ENCODE measurements at regions not wholly inside any gene's neighbourhood (a gene's known extent, or its start where the extent isn't known, plus 50 kb on each side); places are given as distances from the start of the nearest gene placed in this dataset.

DNA sequence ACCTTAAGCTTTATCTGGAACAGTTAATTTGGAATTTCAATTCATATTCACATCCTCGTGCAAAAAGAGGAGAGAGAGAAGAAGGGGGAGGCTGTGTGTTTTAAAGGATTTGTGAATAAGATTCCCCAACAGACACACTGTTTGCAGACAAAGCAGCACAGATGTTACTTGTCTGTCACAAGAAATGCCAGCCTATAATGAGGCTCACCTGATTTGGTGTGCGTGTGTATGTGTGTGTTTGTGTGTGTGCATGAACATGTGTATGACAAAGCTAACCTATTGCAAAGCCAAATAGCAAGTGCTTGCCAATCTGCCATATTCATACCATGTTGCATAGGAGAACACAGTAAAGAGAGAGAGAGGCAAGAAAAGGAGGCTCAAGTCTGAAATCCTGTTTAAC lies 361.6 kb upstream of the NOVA1 start:
- no peak overlapping the region for H3K27ac ChIP-seq
- no peak for TF ChIP-seq Cebpa-rat (IDR thresholded peaks at IDR 0.05)
- no peaks in the 10 kb centered on the region for H3K36me3 ChIP-seq
- no peaks in the 10 kb centered on the region for H3K27me3 ChIP-seq
- no peak overlapping the region for H3K4me2 ChIP-seq
- no peaks in the 10 kb centered on the region for H3K9me3 ChIP-seq (replicated peaks in 1 of 11)
- peaks cover 0 to 7% (median 0%) of the 10 kb centered on the region in 10 experiments; a peak in 1 of 20 replicates for H3K4me1 ChIP-seq
- H4K20me1 ChIP-seq: no peaks in the 10 kb centered on the region
- no peak overlapping the region for H3K4me3 ChIP-seq
- no peak overlapping the region for H3K9ac ChIP-seq

DNA sequence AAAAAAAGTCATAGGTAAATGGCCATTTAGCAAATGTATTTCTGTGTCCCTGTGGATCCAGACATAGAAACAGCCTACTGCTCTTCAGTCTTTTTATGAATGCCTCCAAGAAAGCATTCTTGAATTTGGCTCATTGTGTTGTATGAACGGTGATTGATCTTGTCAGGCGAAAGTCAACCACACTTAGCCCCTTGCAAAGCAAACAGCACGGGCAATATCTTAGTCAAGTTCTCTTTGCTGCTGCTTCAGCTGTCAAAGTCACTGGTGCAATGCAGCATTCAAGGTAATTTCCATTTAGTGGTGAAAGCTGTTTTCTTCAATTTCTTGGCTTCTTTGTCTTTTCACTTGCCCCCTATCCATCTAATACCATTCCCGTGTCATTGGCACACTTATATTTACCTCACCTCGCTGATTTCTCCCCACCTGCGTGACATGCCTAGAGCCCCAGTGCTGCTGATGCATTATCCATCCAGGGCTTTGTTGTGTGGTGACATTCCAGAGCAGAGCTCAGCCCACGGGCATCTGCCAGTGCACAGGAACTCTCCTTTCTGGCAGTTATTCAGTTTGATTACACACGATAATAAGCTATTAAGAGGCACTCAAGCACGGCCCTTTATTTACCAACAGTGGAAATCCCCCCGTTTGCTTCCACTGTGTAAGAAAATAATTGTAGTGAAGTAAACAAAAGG lies 362.3 kb upstream of the NOVA1 start:
- no peaks in the 10 kb centered on the region for H3K9me3 ChIP-seq (replicated peaks in 1 of 11)
- no peak for TF ChIP-seq Cebpa-rat (IDR thresholded peaks at IDR 0.05)
- no peaks in the 10 kb centered on the region for H3K36me3 ChIP-seq
- H3K27me3 ChIP-seq: no peaks in the 10 kb centered on the region
- H3K4me2 ChIP-seq: no peak overlapping the region
- H3K4me3 ChIP-seq: no peak overlapping the region
- no peaks in the 10 kb centered on the region for H4K20me1 ChIP-seq
- H3K9ac ChIP-seq: no peak overlapping the region
- no peak overlapping the region for H3K27ac ChIP-seq
- H3K4me1 ChIP-seq: peaks cover 0 to 7% (median 0%) of the 10 kb centered on the region in 10 experiments; a peak in 1 of 20 replicates

DNA sequence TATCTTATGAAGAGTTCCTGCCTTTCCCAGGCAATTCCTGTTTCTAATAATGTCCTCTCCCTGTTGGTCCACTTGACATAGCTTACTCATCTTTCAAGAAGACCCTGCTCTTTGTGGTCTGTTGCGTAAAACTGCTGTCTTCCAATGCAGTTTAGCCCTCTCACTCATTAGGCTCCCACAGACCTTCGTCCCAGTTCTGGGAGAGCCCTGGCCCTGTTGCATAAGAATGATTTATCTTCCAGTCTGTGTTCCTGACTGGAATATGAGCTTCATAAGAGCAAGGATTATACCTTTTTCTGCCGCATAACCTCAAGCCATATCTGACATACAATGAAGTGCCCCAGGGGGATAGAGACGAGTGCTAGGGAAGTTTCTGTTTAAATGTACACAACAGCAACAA lies 365.9 kb upstream of the NOVA1 start:
- H3K27ac ChIP-seq: no peak overlapping the region
- no peak overlapping the region for H3K4me3 ChIP-seq
- no peak for TF ChIP-seq Cebpa-rat (IDR thresholded peaks at IDR 0.05)
- no peak overlapping the region for H3K9ac ChIP-seq
- no peaks in the 10 kb centered on the region for H3K9me3 ChIP-seq (replicated peaks in 1 of 11)
- H3K4me1 ChIP-seq: peaks cover 0 to 7% (median 0%) of the 10 kb centered on the region in 10 experiments; a peak in 1 of 20 replicates
- H3K27me3 ChIP-seq: no peaks in the 10 kb centered on the region
- peak overlapping the region in 5 of 11 experiments; percentile 6 to 46 (median 17); a peak in 5 of 22 replicates for H3K4me2 ChIP-seq
- no peaks in the 10 kb centered on the region for H4K20me1 ChIP-seq
- no peaks in the 10 kb centered on the region for H3K36me3 ChIP-seq

DNA sequence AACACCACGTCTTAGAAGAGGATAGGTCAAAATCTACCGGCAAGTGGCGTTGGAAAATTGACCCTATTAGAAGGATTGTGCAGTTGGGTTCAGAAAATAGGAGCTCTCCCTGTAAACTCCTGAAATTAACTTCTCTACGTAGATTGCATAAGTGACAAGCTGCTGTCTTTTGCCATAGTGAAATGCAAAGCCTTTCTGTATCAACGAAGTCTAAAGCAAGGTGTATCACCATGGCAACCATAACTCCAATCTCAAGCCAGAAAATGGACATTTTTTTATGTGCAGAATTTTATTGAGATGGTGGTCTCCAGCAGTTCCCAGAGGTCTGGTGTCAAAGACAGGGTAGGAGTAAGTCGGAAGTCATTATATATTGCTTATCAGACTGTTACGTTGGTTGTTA lies 367.7 kb upstream of the NOVA1 start:
- Histone ChIP-seq H3K27ac (no peak overlapping the region), H3K9me3 (replicated peaks in 1 of 11) (no peaks in the 10 kb centered on the region), H3K27me3 (no peaks in the 10 kb centered on the region), H3K36me3 (no peaks in the 10 kb centered on the region), H3K4me2 (no peak overlapping the region), H4K20me1 (no peaks in the 10 kb centered on the region), H3K4me3 (no peak overlapping the region), H3K9ac (no peak overlapping the region), H3K4me1 (peaks cover 0 to 7% (median 0%) of the 10 kb centered on the region in 10 experiments; a peak in 1 of 20 replicates)
- TF ChIP-seq Cebpa-rat (IDR thresholded peaks at IDR 0.05): no peak

- Histone ChIP-seq H3K27me3 (no peaks in the 10 kb centered on the region), H3K4me3 (no peak overlapping the region), H4K20me1 (no peaks in the 10 kb centered on the region), H3K27ac (no peak overlapping the region), H3K4me1 (peaks cover 0 to 7% (median 0%) of the 10 kb centered on the region in 10 experiments; a peak in 1 of 20 replicates), H3K9me3 (replicated peaks in 1 of 11) (no peaks in the 10 kb centered on the region), H3K4me2 (no peak overlapping the region), H3K9ac (no peak overlapping the region), H3K36me3 (no peaks in the 10 kb centered on the region)
- TF ChIP-seq Cebpa-rat (IDR thresholded peaks at IDR 0.05): no peak
Observed at GRCh38 chr14:26966908-26967307, 369.1 kb upstream of the NOVA1 start.

DNA sequence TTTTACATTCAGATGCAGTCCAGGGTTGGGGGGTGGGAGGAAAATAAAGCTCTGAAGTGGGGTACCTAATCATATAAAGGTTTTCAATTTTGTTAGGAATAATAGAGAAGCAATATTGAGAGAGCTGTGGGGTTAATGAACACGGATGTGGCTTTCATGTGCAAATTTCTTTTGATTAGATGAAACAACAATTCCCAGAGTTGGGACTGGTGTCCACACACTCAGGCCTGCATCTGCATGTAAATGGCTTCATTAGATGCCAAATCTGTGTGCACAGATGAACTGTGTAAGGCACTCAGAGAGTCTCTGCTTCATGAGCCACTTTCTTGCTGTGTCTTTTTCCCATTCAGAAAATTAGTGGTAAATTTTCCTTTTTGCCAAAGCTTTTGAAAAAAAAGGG lies 377.1 kb upstream of the NOVA1 start:
- Histone ChIP-seq H3K36me3 (no peaks in the 10 kb centered on the region), H3K4me2 (no peak overlapping the region), H3K27ac (no peak overlapping the region), H3K9ac (no peak overlapping the region), H3K27me3 (no peaks in the 10 kb centered on the region), H3K4me3 (no peak overlapping the region), H3K9me3 (replicated peaks in 1 of 11) (no peaks in the 10 kb centered on the region), H4K20me1 (no peaks in the 10 kb centered on the region), H3K4me1 (no peaks in the 10 kb centered on the region)
- no peak for TF ChIP-seq Cebpa-rat (IDR thresholded peaks at IDR 0.05)

DNA sequence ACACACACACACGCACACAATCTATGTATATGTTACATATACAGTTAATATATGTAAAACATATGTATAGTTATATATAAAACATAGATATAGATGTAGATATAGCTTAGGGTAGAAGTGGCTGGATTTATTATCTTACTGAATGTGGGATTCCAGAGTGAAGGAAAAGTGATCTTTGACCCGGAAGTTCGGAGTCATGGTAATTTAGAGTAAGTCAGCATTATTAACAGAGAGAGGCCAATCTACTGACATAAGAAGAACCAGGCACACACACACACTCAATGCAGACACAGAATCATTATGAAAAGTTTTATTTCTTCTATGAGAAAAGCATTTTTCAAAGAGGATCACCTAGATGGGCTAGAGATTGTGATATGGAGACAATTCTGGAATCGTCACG lies 384.2 kb upstream of the NOVA1 start:
- no peaks in the 10 kb centered on the region for H3K9me3 ChIP-seq (replicated peaks in 1 of 11)
- H3K9ac ChIP-seq: no peak overlapping the region
- no peaks in the 10 kb centered on the region for H3K27me3 ChIP-seq
- no peak overlapping the region for H3K27ac ChIP-seq
- no peaks in the 10 kb centered on the region for H3K4me1 ChIP-seq
- TF ChIP-seq Cebpa-rat (IDR thresholded peaks at IDR 0.05): no peak
- H3K4me2 ChIP-seq: no peak overlapping the region
- H3K36me3 ChIP-seq: no peaks in the 10 kb centered on the region
- H3K4me3 ChIP-seq: no peak overlapping the region
- no peaks in the 10 kb centered on the region for H4K20me1 ChIP-seq

DNA sequence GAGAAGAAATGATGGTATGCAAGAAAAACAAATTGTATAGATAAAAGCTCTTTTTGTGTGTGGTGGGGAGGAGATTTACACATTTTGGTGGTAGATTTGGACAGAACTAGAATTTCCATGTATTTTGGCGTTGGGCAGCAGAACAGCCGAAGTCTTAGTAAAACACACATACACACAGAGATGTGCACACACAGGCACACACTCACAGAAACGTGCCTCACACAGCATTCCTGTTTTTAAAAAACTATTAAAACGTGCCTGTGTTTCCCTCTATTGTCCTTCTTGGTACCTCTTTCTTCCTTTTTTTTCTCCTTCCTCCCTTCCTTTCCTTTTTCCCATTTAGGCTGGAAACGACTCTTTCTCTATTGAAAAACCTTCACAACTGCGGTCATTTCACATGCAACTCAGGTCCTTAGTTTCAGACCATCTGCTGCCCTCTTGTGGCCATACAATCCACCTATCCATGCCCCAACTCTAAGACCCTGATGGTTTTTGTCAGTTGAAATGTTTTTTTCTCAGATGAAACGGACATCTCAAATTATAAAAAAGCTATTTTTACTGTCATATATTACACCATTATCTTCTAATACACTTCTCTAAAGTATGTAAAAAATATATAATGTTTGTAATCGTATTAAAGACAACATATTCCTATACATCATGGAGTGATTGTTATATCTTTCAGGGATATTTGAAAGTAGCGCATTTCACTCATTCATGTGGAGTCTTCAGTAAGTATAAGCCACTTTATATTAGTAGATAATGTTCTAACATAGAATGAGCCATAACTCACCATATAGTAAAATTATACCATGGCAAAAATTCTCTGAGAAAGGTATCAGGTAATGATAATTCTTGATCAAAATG lies 386.7 kb upstream of the NOVA1 start:
- no peak overlapping the region for H3K27ac ChIP-seq
- H3K27me3 ChIP-seq: no peaks in the 10 kb centered on the region

DNA sequence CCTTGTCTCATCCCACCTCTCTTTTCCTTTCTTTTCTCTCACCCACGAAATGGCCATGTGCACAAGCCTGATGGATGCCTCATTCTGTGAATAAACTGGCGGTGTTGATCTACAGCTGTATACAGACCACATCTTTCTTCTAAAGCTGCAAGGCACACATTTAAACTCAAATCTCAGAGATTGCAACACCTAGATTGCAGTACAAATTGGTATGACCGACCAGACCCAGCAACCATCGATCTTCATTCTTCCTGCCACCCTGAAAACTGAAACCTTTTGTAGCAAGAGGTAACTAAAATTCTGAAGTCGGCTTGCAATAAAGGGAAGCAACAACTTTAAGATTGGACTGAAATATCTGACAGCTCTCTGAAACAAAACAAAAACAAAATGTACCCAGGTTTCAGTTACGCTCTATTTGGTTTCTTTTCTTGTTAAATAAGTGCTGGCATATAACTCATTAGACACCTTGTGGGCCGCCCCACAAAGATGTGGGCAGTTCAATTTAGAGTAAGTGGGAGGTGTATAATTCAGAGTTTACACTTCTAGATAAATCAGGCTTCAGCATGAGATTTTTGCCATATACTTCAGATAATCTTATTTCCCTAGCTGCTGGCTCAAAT lies 390.0 kb upstream of the NOVA1 start:
- Histone ChIP-seq H3K4me3 (no peak overlapping the region), H3K9ac (no peak overlapping the region), H3K4me1 (peaks cover 0 to 4% (median under 1%) of the 10 kb centered on the region in 10 experiments; a peak in 4 of 20 replicates), H4K20me1 (no peaks in the 10 kb centered on the region), H3K36me3 (no peaks in the 10 kb centered on the region), H3K9me3 (replicated peaks in 1 of 11) (no peaks in the 10 kb centered on the region), H3K4me2 (no peak overlapping the region), H3K27me3 (no peaks in the 10 kb centered on the region), H3K27ac (no peak overlapping the region)
- 0 out of 22 replicates have a peak, but pooled peaks of 2 of the 11 experiments have one; percentile 15 to 23 for TF ChIP-seq Cebpa-rat (IDR thresholded peaks at IDR 0.05)

More for the DNA sequence above, 386.7 kb upstream of the NOVA1 start:
- no peaks in the 10 kb centered on the region for H3K36me3 ChIP-seq
- no peak overlapping the region for H3K9ac ChIP-seq
- H4K20me1 ChIP-seq: no peaks in the 10 kb centered on the region
- H3K9me3 ChIP-seq (replicated peaks in 1 of 11): no peaks in the 10 kb centered on the region
- no peaks in the 10 kb centered on the region for H3K4me1 ChIP-seq
- no peak overlapping the region for H3K4me2 ChIP-seq
- H3K4me3 ChIP-seq: no peak overlapping the region
- TF ChIP-seq Cebpa-rat (IDR thresholded peaks at IDR 0.05): no peak
